KMS-11 (cell line): ENCODE measurements at regions not wholly inside any gene's neighbourhood (a gene's known extent, or its start where the extent isn't known, plus 50 kb on each side); places are given as distances from the start of the nearest gene placed in this dataset.

Source experiments
- H2AFZ ChIP-seq: fragments of 200-600 bp; sonication (generic); 2 replicates; pipeline ENCODE4 v1.6.1; 2016; ENCODE audit warnings: antibody characterized with exemption, mixed run types, low read depth
- H3K27ac ChIP-seq: fragments of 200-600 bp; sonication (generic); 2 replicates; pipeline ENCODE4 v1.6.1; 2016; ENCODE audit warnings: mild to moderate bottlenecking, mixed run types
- H3K27me3 ChIP-seq: fragments of 200-600 bp; sonication (generic); 2 replicates; pipeline ENCODE4 v1.6.1; 2017; ENCODE audit warnings: mild to moderate bottlenecking, low read depth, mixed run types, moderate library complexity; ENCODE audit not compliant: insufficient read depth
- H3K36me3 ChIP-seq: fragments of 200-600 bp; sonication (generic); 2 replicates; pipeline ENCODE4 v1.6.1; 2017; ENCODE audit warnings: mild to moderate bottlenecking, mixed run types; ENCODE audit not compliant: insufficient read depth
- H3K4me1 ChIP-seq: fragments of 200-600 bp; sonication (generic); 2 replicates; pipeline ENCODE4 v1.6.1; 2016; ENCODE audit warnings: mild to moderate bottlenecking, low read depth, mixed run types; ENCODE audit not compliant: poor library complexity, severe bottlenecking
- H3K4me2 ChIP-seq: fragments of 200-600 bp; sonication (generic); 2 replicates; pipeline ENCODE4 v1.7.0; 2016; ENCODE audit warnings: mild to moderate bottlenecking, mixed run types
- H3K4me3 ChIP-seq: fragments of 200-600 bp; sonication (generic); IDR thresholded peaks from 2 replicates; pipeline ENCODE4 v1.6.1; 2017; ENCODE audit warnings: low read depth, low read length, mixed read lengths; ENCODE audit not compliant: insufficient read depth
- H3K79me2 ChIP-seq: fragments of 200-600 bp; sonication (generic); 2 replicates; pipeline ENCODE4 v1.6.1; 2016; ENCODE audit warnings: low read depth, mixed run types; ENCODE audit not compliant: insufficient read depth
- H3K9ac ChIP-seq: fragments of 200-600 bp; sonication (generic); 2 replicates; pipeline ENCODE4 v1.6.1; 2016; ENCODE audit warnings: mild to moderate bottlenecking, mixed run types
- H4K20me1 ChIP-seq: fragments of 200-600 bp; sonication (generic); 2 replicates; pipeline ENCODE4 v1.6.1; 2016; ENCODE audit warnings: mild to moderate bottlenecking, mixed run types; ENCODE audit not compliant: insufficient read depth
- CTCF ChIP-seq: fragments of 200-600 bp; sonication (generic); conservative IDR thresholded peaks from 2 replicates; pipeline ENCODE4 v1.6.1; 2017; ENCODE audit warnings: low read depth, mild to moderate bottlenecking, antibody characterized with exemption, low read length, moderate library complexity, mixed read lengths

GRCh38 chr4:27577951-27578350 is 717.3 kb downstream of the STIM2 start:
- Histone ChIP-seq H3K4me3 (no peak overlapping the region), H3K9ac (no peak overlapping the region), H3K4me2 (no peak overlapping the region)

GRCh38 chr4:27592738-27593137 is 732.1 kb downstream of the STIM2 start:
- TF ChIP-seq CTCF, result no peak
- H2AFZ ChIP-seq, result no peak overlapping the region
- H3K79me2 ChIP-seq, result no peaks in the 10 kb centered on the region
- H3K27ac ChIP-seq, result no peak overlapping the region
- H3K4me2 ChIP-seq, result no peak overlapping the region
- no peak overlapping the region for H3K4me3 ChIP-seq
- no peaks in the 10 kb centered on the region for H4K20me1 ChIP-seq
- no peak overlapping the region for H3K9ac ChIP-seq
- H3K36me3 ChIP-seq, result no peaks in the 10 kb centered on the region
- no peaks in the 10 kb centered on the region for H3K27me3 ChIP-seq
- H3K4me1 ChIP-seq, result no peaks in the 10 kb centered on the region

More at GRCh38 chr4:27577951-27578350, 717.3 kb downstream of the STIM2 start:
- Histone ChIP-seq H3K4me1 (no peaks in the 10 kb centered on the region), H3K27me3 (no peaks in the 10 kb centered on the region), H3K79me2 (no peaks in the 10 kb centered on the region), H4K20me1 (no peaks in the 10 kb centered on the region), H2AFZ (no peak overlapping the region), H3K27ac (no peak overlapping the region), H3K36me3 (no peaks in the 10 kb centered on the region)
- TF ChIP-seq CTCF, result no peak

- Histone ChIP-seq H3K4me3 (no peak overlapping the region), H4K20me1 (no peaks in the 10 kb centered on the region), H3K36me3 (no peaks in the 10 kb centered on the region), H3K4me1 (no peaks in the 10 kb centered on the region), H3K9ac (no peak overlapping the region), H3K79me2 (no peaks in the 10 kb centered on the region), H2AFZ (no peak overlapping the region), H3K27ac (no peak overlapping the region), H3K27me3 (no peaks in the 10 kb centered on the region), H3K4me2 (no peak overlapping the region)
- no peak for TF ChIP-seq CTCF
These were observed 734.3 kb downstream of the STIM2 start for GRCh38 chr4:27594922-27595321.

GRCh38 chr4:27595571-27596360 is 735.1 kb downstream of the STIM2 start:
- no peak overlapping the region for H3K27ac ChIP-seq
- no peak overlapping the region for H2AFZ ChIP-seq
- H3K4me2 ChIP-seq, result no peak overlapping the region
- H3K27me3 ChIP-seq, result no peaks in the 10 kb centered on the region
- no peaks in the 10 kb centered on the region for H3K79me2 ChIP-seq
- no peak overlapping the region for H3K9ac ChIP-seq
- TF ChIP-seq CTCF, result no peak
- H3K36me3 ChIP-seq, result no peaks in the 10 kb centered on the region
- H3K4me1 ChIP-seq, result no peaks in the 10 kb centered on the region
- no peaks in the 10 kb centered on the region for H4K20me1 ChIP-seq
- H3K4me3 ChIP-seq, result no peak overlapping the region
